GM18519 (cell line): ENCODE measurements at regions not wholly inside any gene's neighbourhood (a gene's known extent, or its start where the extent isn't known, plus 50 kb on each side); places are given as distances from the start of the nearest gene placed in this dataset.

Experiments
- ATAC-seq: cut with Tn5 transposase; IDR thresholded peaks from one replicate; pipeline ENCODE4 v1.9.1; 2021; ENCODE audit warnings: mild to moderate bottlenecking, moderate library complexity; ENCODE audit not compliant: unreplicated experiment, low FRiP score

DNA sequence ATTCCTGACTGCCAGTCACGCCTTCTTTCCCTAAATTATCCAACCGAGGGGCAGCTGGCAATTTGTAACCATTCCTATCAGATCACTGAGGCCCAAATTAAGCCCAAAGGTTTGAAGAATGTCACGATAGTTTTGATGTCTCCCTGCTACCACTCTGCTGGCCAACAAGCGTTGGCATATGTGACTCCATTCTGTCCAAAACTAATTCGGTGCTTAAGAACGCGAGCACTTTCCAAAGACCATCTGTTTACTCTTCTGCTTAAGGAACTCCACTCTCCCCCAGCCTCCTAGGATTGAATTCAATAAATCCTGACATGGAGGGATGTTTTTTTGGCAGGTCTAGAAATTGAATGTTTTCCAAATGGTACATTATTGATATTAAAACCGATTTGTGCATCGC, 131.5 kb upstream of the CTBP2 start:
- ATAC-seq = no peak

- ATAC-seq = no peak
These were observed 129.1 kb upstream of the CTBP2 start for GRCh38 chr10:125289461-125289860.

- no peak for ATAC-seq
These were observed 124.7 kb upstream of the CTBP2 start for GRCh38 chr10:125284875-125285597.

- ATAC-seq = no peak
These were observed 123.7 kb upstream of the CTBP2 start for GRCh38 chr10:125283836-125284614.

- no peak for ATAC-seq
These were observed 123.0 kb upstream of the CTBP2 start for GRCh38 chr10:125283191-125283835.

DNA sequence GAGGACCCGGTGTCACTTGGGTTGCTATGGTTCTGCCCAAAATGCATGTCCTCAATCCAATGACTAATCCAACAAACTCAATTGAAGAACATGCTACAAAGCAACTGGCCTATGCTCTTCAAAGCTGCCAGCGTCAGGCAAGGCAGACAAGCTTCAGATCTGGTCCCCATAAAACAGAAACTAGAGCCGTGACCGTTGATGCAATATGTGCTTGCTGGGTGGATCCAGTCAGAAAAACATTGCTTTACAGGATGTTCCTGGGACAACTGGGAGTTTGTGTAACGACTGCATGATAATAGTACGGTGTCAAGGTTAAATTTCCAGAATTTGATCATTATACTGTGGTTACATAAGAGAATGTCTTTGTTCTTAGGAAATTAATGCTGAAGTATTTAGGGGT, 120.7 kb upstream of the CTBP2 start:
- ATAC-seq = no peak

DNA sequence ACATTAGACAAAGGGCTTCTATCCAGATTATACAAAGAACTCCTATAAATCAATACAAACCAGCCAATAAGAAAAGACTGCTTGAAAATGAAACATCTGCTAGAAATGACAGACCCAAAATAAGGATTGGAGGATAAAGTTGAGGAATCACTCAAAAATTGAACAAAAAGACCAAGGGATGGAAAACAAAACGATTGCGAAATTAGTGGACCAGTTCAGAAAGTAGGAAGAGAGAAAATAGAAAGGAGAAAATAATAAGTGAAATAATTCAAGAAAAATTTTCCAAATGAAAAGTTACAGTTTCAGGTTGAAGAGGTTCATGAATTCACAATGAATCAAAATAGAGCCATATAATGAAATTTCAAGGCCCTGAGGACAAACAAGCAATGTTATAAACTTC, 115.8 kb upstream of the CTBP2 start:
- no peak for ATAC-seq

DNA sequence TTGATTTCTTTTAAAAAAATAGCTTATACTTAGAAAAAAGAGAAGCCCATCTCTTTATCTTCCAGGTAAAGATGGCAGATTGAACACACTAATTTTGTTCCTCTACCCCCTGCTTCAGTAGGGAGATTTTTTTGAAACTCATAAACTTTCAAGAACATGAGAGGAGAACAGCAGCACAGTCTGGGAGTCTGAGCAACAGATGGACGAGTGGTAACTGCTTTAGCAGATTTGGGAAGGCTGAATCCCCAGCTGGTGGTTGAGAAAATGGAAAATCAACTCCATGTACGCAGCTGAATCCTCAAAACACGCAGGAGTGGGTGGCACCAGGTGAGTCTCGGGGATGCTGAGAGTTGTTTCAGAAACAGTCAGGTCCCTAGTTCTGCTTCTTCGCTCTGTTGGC, 114.6 kb upstream of the CTBP2 start:
- ATAC-seq = no peak

GRCh38 chr10:125273023-125273422, 112.7 kb upstream of the CTBP2 start:
- no peak for ATAC-seq

DNA sequence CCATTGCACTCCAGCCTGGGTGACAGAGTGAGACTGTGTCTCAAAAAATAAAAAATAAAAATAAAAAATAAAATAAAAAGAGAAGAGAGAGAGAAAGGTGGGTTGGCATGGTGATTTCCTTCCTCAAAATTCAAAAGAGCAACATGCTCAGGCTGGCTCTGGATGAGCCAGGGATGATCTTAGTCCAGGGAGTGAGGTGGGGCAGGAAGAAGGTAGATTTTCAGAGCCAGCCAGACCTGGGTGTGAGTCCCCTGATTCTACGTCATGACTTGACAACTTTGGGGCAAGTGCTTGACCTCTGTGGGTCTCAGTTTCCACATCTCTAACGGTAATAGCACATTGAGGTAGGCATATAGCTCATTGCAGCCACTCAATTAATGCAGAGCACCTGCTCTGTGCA, 109.4 kb upstream of the CTBP2 start:
- no peak for ATAC-seq

- no peak for ATAC-seq
These were observed 106.6 kb upstream of the CTBP2 start for GRCh38 chr10:125266966-125267365.

GRCh38 chr10:125266541-125266940, 106.2 kb upstream of the CTBP2 start:
- ATAC-seq = no peak

DNA sequence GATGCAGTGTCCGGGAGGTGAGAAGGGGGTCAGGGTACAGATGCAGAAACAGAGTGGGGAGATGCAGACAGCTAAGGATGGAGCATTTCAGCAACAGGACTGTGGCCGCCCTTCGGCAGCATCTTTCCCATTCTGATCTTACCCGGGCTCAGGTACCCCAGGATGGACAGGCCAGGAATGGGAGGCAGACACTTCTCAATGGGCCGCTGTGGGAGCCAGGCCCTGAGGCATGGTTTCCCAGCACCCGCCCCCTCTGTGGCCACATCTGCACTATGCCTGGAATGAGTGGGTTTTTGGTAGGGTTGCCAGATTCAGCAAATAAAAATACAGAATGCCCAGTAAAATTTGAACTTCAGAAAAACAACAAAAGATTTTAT, 105.2 kb upstream of the CTBP2 start:
- ATAC-seq = no peak

GRCh38 chr10:125264757-125265578, 104.6 kb upstream of the CTBP2 start:
- ATAC-seq = no peak

- ATAC-seq = no peak
These were observed 103.7 kb upstream of the CTBP2 start for GRCh38 chr10:125264091-125264490.

DNA sequence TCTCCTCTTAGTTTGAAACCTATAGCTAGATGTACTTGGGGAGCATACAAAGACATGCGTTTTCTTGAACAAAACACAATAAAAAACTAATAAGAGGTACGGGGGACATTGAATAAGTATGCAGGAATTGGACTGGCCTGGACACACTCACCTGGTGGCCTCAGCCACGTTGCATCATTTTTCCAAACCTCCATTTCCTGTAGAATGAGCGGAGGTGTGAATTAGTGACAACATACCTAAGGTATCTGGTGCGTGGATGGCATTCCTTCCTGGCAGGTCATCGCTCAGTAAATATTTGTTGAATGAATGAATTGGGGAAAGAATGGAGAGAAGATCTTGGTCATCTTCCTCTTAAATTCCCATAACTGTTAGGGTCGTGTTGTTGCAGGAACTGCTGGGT, 103.2 kb upstream of the CTBP2 start:
- ATAC-seq = no peak

- no peak for ATAC-seq
These were observed 102.6 kb upstream of the CTBP2 start for GRCh38 chr10:125262920-125263319.

- ATAC-seq = no peak
These were observed 102.0 kb upstream of the CTBP2 start for GRCh38 chr10:125262409-125262808.

DNA sequence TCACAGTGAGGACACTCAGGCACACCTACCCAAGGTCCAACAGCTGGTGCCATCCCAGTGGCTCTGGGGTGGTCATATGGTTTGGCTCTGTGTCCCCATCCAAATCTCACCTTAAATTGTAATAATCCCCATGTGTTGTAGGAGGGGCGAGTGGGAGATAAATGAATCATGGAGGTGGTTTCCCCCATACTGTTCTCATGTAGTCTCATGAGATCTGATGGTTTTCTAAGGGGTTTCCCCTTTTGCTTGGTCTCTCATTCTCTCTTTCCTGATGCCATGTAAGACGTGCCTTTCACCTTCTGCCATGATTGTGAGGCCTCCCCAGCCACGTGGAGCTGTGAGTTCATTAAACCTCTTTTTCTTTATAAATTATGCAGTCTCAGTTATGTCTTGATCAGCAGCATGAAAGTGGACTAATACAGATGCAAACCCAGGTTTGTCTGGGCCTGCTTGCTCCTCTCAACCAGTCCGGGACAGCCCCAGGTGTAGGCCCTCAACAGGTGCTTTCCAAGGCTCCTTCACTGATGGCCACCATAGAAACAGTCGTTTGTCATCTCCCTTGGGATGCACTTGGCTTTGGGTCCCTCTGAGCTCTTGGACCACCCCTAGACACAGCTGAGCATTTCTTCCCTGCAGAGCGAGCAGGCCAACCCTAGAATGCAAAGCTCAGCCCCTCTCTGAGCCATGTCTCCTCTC, 101.3 kb upstream of the CTBP2 start:
- ATAC-seq = no peak

GRCh38 chr10:125260260-125260659, 99.9 kb upstream of the CTBP2 start:
- no peak for ATAC-seq
